WTC11 (cell line): ENCODE measurements at regions not wholly inside any gene's neighbourhood (a gene's known extent, or its start where the extent isn't known, plus 50 kb on each side); places are given as distances from the start of the nearest gene placed in this dataset.

ENCODE experiments used
- ATAC-seq: fragments of 200-7000 bp; cut with Tn5 transposase; 2 replicates; pipeline ENCODE4 v1.10.0; 2021; ENCODE audit warnings: mild to moderate bottlenecking, moderate library complexity
- CTCF ChIA-PET: fragments of 300-600 bp; sonication (Branson Sonifier 250); formaldehyde crosslinking; loops from one replicate; lab custom pipeline; 2021; ENCODE audit warnings: antibody characterized with exemption; lab: Charles Lee
- POLR2A ChIA-PET: fragments of 350-600 bp; sonication (Branson Sonifier 250); formaldehyde crosslinking; loops from one replicate; lab custom pipeline; 2021; ENCODE audit warnings: antibody characterized with exemption; lab: Charles Lee
- DNase-seq: peaks from one replicate; pipeline ENCODE4 v3.0.0; 2021; ENCODE audit warnings: low spot score
- H3K27ac Mint-ChIP-seq: 2 replicates; pipeline ENCODE4 v1.8.0; 2021; ENCODE audit warnings: mixed read lengths
- H3K27me3 Mint-ChIP-seq: 2 replicates; pipeline ENCODE4 v1.8.0; 2021; ENCODE audit warnings: low read depth, mild to moderate bottlenecking, moderate library complexity, mixed read lengths
- H3K36me3 Mint-ChIP-seq: 2 replicates; pipeline ENCODE4 v1.8.0; 2021; ENCODE audit warnings: mixed read lengths
- H3K4me1 Mint-ChIP-seq: 2 replicates; pipeline ENCODE4 v1.8.0; 2022; ENCODE audit warnings: mixed read lengths
- H3K4me3 Mint-ChIP-seq: 2 replicates; pipeline ENCODE4 v1.8.0; 2021; ENCODE audit warnings: mild to moderate bottlenecking, moderate library complexity, mixed read lengths
- H3K9me3 Mint-ChIP-seq: 2 replicates; pipeline ENCODE4 v1.8.0; 2021; ENCODE audit warnings: mixed read lengths
- ATF6 ChIP-seq: sonication (generic); formaldehyde crosslinking; IDR thresholded peaks from 2 replicates; pipeline ENCODE4 v1.8.1; 2023; ENCODE audit warnings: mild to moderate bottlenecking, missing genetic modification reagents
- CREM ChIP-seq: sonication (generic); formaldehyde crosslinking; IDR thresholded peaks from 2 replicates; pipeline ENCODE4 v1.8.1; 2022; ENCODE audit warnings: mild to moderate bottlenecking, missing genetic modification reagents, moderate library complexity
- ESRRA ChIP-seq: sonication (generic); formaldehyde crosslinking; IDR thresholded peaks from 2 replicates; pipeline ENCODE4 v1.8.1; 2022; ENCODE audit warnings: mild to moderate bottlenecking, missing genetic modification reagents, borderline replicate concordance
- RELA ChIP-seq: sonication (generic); formaldehyde crosslinking; IDR thresholded peaks from 2 replicates; pipeline ENCODE4 v1.8.1; 2022; ENCODE audit warnings: missing genetic modification reagents, mild to moderate bottlenecking, borderline replicate concordance
- RORB ChIP-seq: fragments of 250-450 bp; sonication (Bioruptor Pico); IDR thresholded peaks from 2 replicates; pipeline ENCODE4 v1.9.0; 2021; ENCODE audit warnings: mild to moderate bottlenecking
- ZNF416 ChIP-seq: fragments of 250-450 bp; sonication (Bioruptor Pico); IDR thresholded peaks from 2 replicates; pipeline ENCODE4 v1.9.0; 2021; ENCODE audit warnings: mild to moderate bottlenecking, inconsistent platforms
- ZNF532 ChIP-seq: fragments of 250-450 bp; sonication (Bioruptor Pico); IDR thresholded peaks from 2 replicates; pipeline ENCODE4 v1.9.0; 2021; ENCODE audit warnings: mild to moderate bottlenecking, borderline replicate concordance
- TF ChIP-seq, protein P1 (sequence below): sonication (generic); formaldehyde crosslinking; IDR thresholded peaks from 2 replicates; pipeline ENCODE4 v1.8.1; 2022; ENCODE audit warnings: mild to moderate bottlenecking, missing genetic modification reagents, moderate library complexity, borderline replicate concordance
- TF ChIP-seq, protein P2 (sequence below): fragments of 250-450 bp; sonication (Bioruptor Pico); IDR thresholded peaks from 2 replicates; pipeline ENCODE4 v1.9.0; 2021; ENCODE audit warnings: mild to moderate bottlenecking

- TF ChIP-seq ATF6 (CRISPR knock-in tag) (no peak), RELA (CRISPR knock-in tag) (no peak), ESRRA (CRISPR knock-in tag) (no peak)
- TF ChIP-seq, protein P1, sequence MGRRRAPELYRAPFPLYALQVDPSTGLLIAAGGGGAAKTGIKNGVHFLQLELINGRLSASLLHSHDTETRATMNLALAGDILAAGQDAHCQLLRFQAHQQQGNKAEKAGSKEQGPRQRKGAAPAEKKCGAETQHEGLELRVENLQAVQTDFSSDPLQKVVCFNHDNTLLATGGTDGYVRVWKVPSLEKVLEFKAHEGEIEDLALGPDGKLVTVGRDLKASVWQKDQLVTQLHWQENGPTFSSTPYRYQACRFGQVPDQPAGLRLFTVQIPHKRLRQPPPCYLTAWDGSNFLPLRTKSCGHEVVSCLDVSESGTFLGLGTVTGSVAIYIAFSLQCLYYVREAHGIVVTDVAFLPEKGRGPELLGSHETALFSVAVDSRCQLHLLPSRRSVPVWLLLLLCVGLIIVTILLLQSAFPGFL (CRISPR knock-in tag), result no peak
Observed at GRCh38 chr4:89551191-89551590, 243.6 kb upstream of the GPRIN3 start (continued).

DNA sequence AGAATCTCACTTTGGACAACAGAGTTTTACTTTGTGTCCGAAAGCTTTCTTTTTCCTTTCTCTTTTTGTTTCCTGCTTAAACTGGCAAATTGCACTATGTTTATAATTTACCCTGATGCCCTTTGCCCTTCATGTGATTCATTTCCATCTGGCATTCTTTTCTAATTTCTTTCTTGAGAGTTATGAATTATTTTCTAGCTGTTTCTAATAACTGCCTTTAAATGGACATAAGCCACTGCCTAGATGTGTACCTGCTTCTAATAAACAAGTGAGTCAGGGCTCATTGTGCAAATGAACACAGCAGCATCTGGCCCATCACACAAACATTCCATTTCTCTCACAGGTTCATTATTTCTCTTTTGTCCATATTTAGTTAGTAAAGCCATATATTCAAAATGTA, 242.3 kb upstream of the GPRIN3 start:
- POLR2A ChIA-PET, result no interaction called here
- no peak for ATAC-seq

More for the DNA sequence above, 242.3 kb upstream of the GPRIN3 start:
- H3K27me3 Mint-ChIP-seq, result no peaks in the 10 kb centered on the region
- DNase-seq, result no peak
- H3K36me3 Mint-ChIP-seq, result no peaks in the 10 kb centered on the region
- H3K4me1 Mint-ChIP-seq, result no peaks in the 10 kb centered on the region
- no peak for TF ChIP-seq CREM (CRISPR knock-in tag)
- TF ChIP-seq ZNF416 (CRISPR knock-in tag), result no peak
- no peak for TF ChIP-seq RORB (CRISPR knock-in tag)
- no peak for TF ChIP-seq ZNF532
- TF ChIP-seq, protein P2, sequence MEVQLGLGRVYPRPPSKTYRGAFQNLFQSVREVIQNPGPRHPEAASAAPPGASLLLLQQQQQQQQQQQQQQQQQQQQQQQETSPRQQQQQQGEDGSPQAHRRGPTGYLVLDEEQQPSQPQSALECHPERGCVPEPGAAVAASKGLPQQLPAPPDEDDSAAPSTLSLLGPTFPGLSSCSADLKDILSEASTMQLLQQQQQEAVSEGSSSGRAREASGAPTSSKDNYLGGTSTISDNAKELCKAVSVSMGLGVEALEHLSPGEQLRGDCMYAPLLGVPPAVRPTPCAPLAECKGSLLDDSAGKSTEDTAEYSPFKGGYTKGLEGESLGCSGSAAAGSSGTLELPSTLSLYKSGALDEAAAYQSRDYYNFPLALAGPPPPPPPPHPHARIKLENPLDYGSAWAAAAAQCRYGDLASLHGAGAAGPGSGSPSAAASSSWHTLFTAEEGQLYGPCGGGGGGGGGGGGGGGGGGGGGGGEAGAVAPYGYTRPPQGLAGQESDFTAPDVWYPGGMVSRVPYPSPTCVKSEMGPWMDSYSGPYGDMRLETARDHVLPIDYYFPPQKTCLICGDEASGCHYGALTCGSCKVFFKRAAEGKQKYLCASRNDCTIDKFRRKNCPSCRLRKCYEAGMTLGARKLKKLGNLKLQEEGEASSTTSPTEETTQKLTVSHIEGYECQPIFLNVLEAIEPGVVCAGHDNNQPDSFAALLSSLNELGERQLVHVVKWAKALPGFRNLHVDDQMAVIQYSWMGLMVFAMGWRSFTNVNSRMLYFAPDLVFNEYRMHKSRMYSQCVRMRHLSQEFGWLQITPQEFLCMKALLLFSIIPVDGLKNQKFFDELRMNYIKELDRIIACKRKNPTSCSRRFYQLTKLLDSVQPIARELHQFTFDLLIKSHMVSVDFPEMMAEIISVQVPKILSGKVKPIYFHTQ, result no peak
- H3K9me3 Mint-ChIP-seq, result peaks cover 4% of the 10 kb centered on the region; the same call in 1 of the 2 replicates
- no peak overlapping the region for H3K4me3 Mint-ChIP-seq
- H3K27ac Mint-ChIP-seq, result no peak overlapping the region
- CTCF ChIA-PET, result no interaction called here
